SK-N-SH (cell line): ENCODE measurements at regions not wholly inside any gene's neighbourhood (a gene's known extent, or its start where the extent isn't known, plus 50 kb on each side); places are given as distances from the start of the nearest gene placed in this dataset.

Experiments used
- CTCF ChIA-PET: fragments of 300-600, 350-600 bp; formaldehyde crosslinking; extraction: SDS; loops from one replicate; lab custom pipeline; 2021; lab: Yijun Ruan, JAX
- POLR2A ChIA-PET: fragments of 350-600 bp; sonication (Branson Sonifier 250); formaldehyde crosslinking; extraction: SDS; loops from one replicate; lab custom pipeline; 2020; ENCODE audit warnings: antibody characterized with exemption, inconsistent platforms; lab: Yijun Ruan, JAX
- DNase-seq: peaks from one replicate; pipeline ENCODE4 v3.0.0; 2012
- H2AFZ ChIP-seq: fragments of 200-600 bp; sonication (generic); 2 replicates; pipeline ENCODE4 v1.8.1; 2016; ENCODE audit warnings: antibody characterized with exemption, mild to moderate bottlenecking, low read depth
- H3F3A ChIP-seq: fragments of 200-600 bp; sonication (generic); replicated peaks from 2 replicates; pipeline ENCODE3; 2016; ENCODE audit warnings: antibody characterized with exemption, mild to moderate bottlenecking; ENCODE audit not compliant: insufficient read depth
- H3K27ac ChIP-seq, 2 experiments: fragments of 200-500 bp in 1 of 2; fragments of 200-600 bp in 1 of 2; sonication (Bioruptor generic) in 1 of 2; sonication (generic), shearing (Covaris generic) in 1 of 2; 2 replicates each; pipeline versions ENCODE4 v1.5.1 to v1.6.1; 2014 to 2016; ENCODE audit warnings: low read depth in 2 of 2, inconsistent platforms in 1 of 2, low read length in 1 of 2, mild to moderate bottlenecking in 1 of 2, mixed read lengths in 1 of 2
- H3K27me3 ChIP-seq: fragments of 200-600 bp; sonication (generic), shearing (Covaris generic); 2 replicates; pipeline ENCODE4 v1.6.1; 2016; ENCODE audit warnings: mixed run types; ENCODE audit not compliant: insufficient read depth
- H3K36me3 ChIP-seq, 2 experiments: fragments of 200-500 bp in 1 of 2; fragments of 200-600 bp in 1 of 2; sonication (Bioruptor generic) in 1 of 2; sonication (generic) in 1 of 2; replicated peaks in 1 of 2; 2 replicates each; pipeline versions ENCODE3 to v1.5.1; 2014 to 2016; ENCODE audit warnings: low read length in 1 of 2, mild to moderate bottlenecking in 1 of 2; ENCODE audit not compliant: insufficient read depth in 2 of 2, control insufficient read depth in 1 of 2
- H3K4me1 ChIP-seq, 2 experiments: fragments of 200-500 bp in 1 of 2; fragments of 200-600 bp in 1 of 2; sonication (Bioruptor generic) in 1 of 2; sonication (generic), shearing (Covaris generic) in 1 of 2; 2 replicates each; pipeline versions ENCODE4 v1.5.1 to v1.6.1; 2014 to 2016; ENCODE audit warnings: low read depth in 1 of 2, low read length in 1 of 2, mixed run types in 1 of 2; ENCODE audit not compliant: insufficient read depth in 2 of 2, control insufficient read depth in 1 of 2
- H3K4me2 ChIP-seq: fragments of 200-600 bp; sonication (generic), shearing (Covaris generic); 2 replicates; pipeline ENCODE4 v1.6.1; 2017; ENCODE audit warnings: mixed run types
- H3K4me3 ChIP-seq, 2 experiments: fragments of 200-500 bp in 1 of 2; fragments of 200-600 bp in 1 of 2; sonication (Bioruptor generic) in 1 of 2; sonication (generic), shearing (Covaris generic) in 1 of 2; 2 replicates each; pipeline versions ENCODE4 v1.5.1 to v1.8.1; 2014 to 2016; ENCODE audit warnings: low read depth in 2 of 2, inconsistent platforms in 1 of 2, low read length in 1 of 2, mild to moderate bottlenecking in 1 of 2, mixed read lengths in 1 of 2, moderate library complexity in 1 of 2
- H3K79me2 ChIP-seq: fragments of 200-600 bp; sonication (generic); 2 replicates; pipeline ENCODE4 v1.8.1; 2017; ENCODE audit warnings: mild to moderate bottlenecking; ENCODE audit not compliant: insufficient read depth
- H3K9ac ChIP-seq: fragments of 200-600 bp; sonication (generic); 2 replicates; pipeline ENCODE4 v1.6.1; 2017; ENCODE audit warnings: mixed run types
- H3K9me2 ChIP-seq: fragments of 200-600 bp; sonication (generic); 2 replicates; pipeline ENCODE4 v1.6.1; 2017; ENCODE audit warnings: mixed run types
- H3K9me3 ChIP-seq: fragments of 200-600 bp; sonication (generic); 2 replicates; pipeline ENCODE4 v1.6.1; 2017; ENCODE audit warnings: mixed run types, mild to moderate bottlenecking, moderate library complexity
- H4K20me1 ChIP-seq: fragments of 200-600 bp; sonication (generic); 2 replicates; pipeline ENCODE4 v1.6.1; 2017; ENCODE audit warnings: mild to moderate bottlenecking, mixed run types; ENCODE audit not compliant: insufficient read depth
- ELF1 ChIP-seq: IDR thresholded peaks from 2 replicates; pipeline ENCODE4 v1.4.0; 2012
- EZH2phosphoT487 ChIP-seq: fragments of 200-600 bp; sonication (generic); IDR thresholded peaks from 2 replicates; pipeline ENCODE4 v1.6.1; 2017; ENCODE audit warnings: low read depth, mixed run types, mild to moderate bottlenecking, antibody characterized with exemption, moderate library complexity, borderline replicate concordance
- GABPA ChIP-seq: IDR thresholded peaks from 2 replicates; pipeline ENCODE4 v1.4.0; 2012; ENCODE audit warnings: low read depth, mild to moderate bottlenecking
- MEF2A ChIP-seq: IDR thresholded peaks from 2 replicates; pipeline ENCODE4 v1.4.0; 2012; ENCODE audit warnings: low read depth, borderline replicate concordance
- MXI1 ChIP-seq: IDR thresholded peaks from 2 replicates; pipeline ENCODE4 v1.6.1; 2012; ENCODE audit warnings: mild to moderate bottlenecking, low read depth, low read length, improper control_type of control experiment
- NFIC ChIP-seq: IDR thresholded peaks from 2 replicates; pipeline ENCODE4 v1.4.0; 2012; ENCODE audit warnings: borderline replicate concordance
- POLR2AphosphoS5 ChIP-seq: IDR thresholded peaks from 2 replicates; pipeline ENCODE4 v1.6.1; 2012; ENCODE audit warnings: low read depth, low read length
- RAD21 ChIP-seq: IDR thresholded peaks from 2 replicates; pipeline ENCODE4 v1.6.1; 2012; ENCODE audit warnings: mild to moderate bottlenecking, low read length
- RCOR1 ChIP-seq: fragments of 150-350 bp; IDR thresholded peaks from 2 replicates; pipeline ENCODE4 v1.6.1; 2017; ENCODE audit warnings: antibody characterized with exemption, low read length
- REST ChIP-seq: IDR thresholded peaks from 2 replicates; pipeline ENCODE4 v1.6.1; 2012; ENCODE audit warnings: mild to moderate bottlenecking, low read depth, low read length, moderate library complexity
- RXRA ChIP-seq: IDR thresholded peaks from 2 replicates; pipeline ENCODE4 v1.4.0; 2012; ENCODE audit warnings: low read depth, mild to moderate bottlenecking, borderline replicate concordance
- SIN3A ChIP-seq: IDR thresholded peaks from 2 replicates; pipeline ENCODE4 v1.6.1; 2012; ENCODE audit warnings: low read depth, mild to moderate bottlenecking, low read length, moderate library complexity, borderline replicate concordance
- SMC3 ChIP-seq: IDR thresholded peaks from 2 replicates; pipeline ENCODE4 v1.6.1; 2012; ENCODE audit warnings: low read depth, low read length, improper control_type of control experiment
- USF1 ChIP-seq: IDR thresholded peaks from 2 replicates; pipeline ENCODE4 v1.4.0; 2012; ENCODE audit warnings: low read depth, borderline replicate concordance
- YY1 ChIP-seq: IDR thresholded peaks from 2 replicates; pipeline ENCODE4 v1.4.0; 2012; ENCODE audit warnings: low read depth, mild to moderate bottlenecking
- ZBTB33 ChIP-seq: IDR thresholded peaks from 2 replicates; pipeline ENCODE4 v1.4.0; 2012; ENCODE audit warnings: low read depth, borderline replicate concordance
- WGBS: methylation state at CpG from one replicate; pipeline ENCODE4 v1.1.6; 2017; ENCODE audit warnings: low lambda C conversion rate; 5-methylcytosine and 5-hydroxymethylcytosine counted together
- TF ChIP-seq, protein P1 (sequence below): IDR thresholded peaks from 2 replicates; pipeline ENCODE4; 2012

DNA sequence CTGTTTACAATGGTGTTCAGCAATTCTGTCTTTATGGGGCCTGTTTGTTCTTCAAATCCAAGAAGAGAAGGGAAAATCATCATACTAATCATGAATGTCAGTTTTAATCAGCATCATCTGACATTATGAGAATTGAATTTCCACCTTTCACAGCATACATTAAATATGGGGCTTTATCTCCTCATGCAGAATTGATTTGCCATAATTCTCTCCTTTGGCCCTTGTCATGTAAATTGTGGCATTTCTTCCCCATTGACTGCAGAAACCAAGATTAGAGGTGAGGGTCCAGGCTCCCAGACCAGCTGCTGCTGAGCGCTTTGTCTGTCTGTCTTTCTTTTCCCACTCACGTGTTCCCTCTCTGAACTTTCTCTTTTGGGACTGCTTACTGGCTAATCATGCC, 232.1 kb upstream of the NAV2 start:
- TF ChIP-seq RXRA, result no peak
- no peak for TF ChIP-seq REST
- TF ChIP-seq SIN3A, result no peak
- TF ChIP-seq EZH2phosphoT487, result no peak
- no peak for TF ChIP-seq NFIC
- TF ChIP-seq YY1, result no peak
- TF ChIP-seq, protein P1, sequence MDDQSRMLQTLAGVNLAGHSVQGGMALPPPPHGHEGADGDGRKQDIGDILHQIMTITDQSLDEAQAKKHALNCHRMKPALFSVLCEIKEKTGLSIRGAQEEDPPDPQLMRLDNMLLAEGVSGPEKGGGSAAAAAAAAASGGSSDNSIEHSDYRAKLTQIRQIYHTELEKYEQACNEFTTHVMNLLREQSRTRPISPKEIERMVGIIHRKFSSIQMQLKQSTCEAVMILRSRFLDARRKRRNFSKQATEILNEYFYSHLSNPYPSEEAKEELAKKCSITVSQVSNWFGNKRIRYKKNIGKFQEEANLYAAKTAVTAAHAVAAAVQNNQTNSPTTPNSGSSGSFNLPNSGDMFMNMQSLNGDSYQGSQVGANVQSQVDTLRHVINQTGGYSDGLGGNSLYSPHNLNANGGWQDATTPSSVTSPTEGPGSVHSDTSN, result no peak
- TF ChIP-seq MXI1, result no peak
- TF ChIP-seq ZBTB33, result no peak
- TF ChIP-seq POLR2AphosphoS5, result no peak
- WGBS, result 63% methylated on average over 2 of the region's 2 CpGs
- Histone ChIP-seq H3K9me2 (no peaks in the 10 kb centered on the region), H3K4me3 (no peak overlapping the region), H2AFZ (no peak overlapping the region), H3K9ac (no peak overlapping the region), H3F3A (no peaks in the 10 kb centered on the region), H3K4me2 (no peak overlapping the region), H3K9me3 (no peaks in the 10 kb centered on the region), H3K79me2 (no peaks in the 10 kb centered on the region), H4K20me1 (no peaks in the 10 kb centered on the region), H3K4me1 (no peaks in the 10 kb centered on the region; a peak in 1 of 4 replicates), H3K36me3 (no peaks in the 10 kb centered on the region), H3K27ac (no peak overlapping the region), H3K27me3 (peaks cover 38% of the 10 kb centered on the region; the same call in 1 of the 2 replicates)
- CTCF ChIA-PET, result no interaction called here
- DNase-seq, result no peak
- POLR2A ChIA-PET, result no interaction called here

DNA sequence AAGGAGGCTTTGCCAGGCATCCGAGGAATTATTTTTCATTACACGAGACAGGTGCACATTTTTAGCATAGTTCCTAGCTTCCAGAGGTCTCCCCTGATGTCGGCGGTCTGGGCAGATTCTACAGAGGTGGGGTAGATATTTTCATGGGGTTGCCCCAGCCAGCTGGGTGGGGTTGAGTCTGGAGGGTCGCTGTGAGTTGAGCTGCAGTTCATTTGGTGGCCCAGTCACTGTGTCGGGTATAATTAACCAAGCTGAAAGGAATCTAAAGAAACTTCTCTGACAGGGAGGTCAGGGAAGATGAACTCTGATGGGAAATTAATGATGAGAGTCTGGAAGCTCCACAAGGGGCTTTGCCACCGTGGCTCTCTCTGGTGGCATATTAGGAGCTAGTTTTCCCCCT, 233.7 kb upstream of the NAV2 start:
- DNase-seq, result no peak
- Histone ChIP-seq H3F3A (no peaks in the 10 kb centered on the region), H4K20me1 (no peaks in the 10 kb centered on the region), H2AFZ (no peak overlapping the region), H3K27me3 (peaks cover 45% of the 10 kb centered on the region; the same call in 1 of the 2 replicates), H3K9me2 (no peaks in the 10 kb centered on the region), H3K4me1 (no peaks in the 10 kb centered on the region; a peak in 1 of 4 replicates), H3K9ac (no peak overlapping the region), H3K4me2 (no peak overlapping the region), H3K9me3 (no peaks in the 10 kb centered on the region), H3K4me3 (no peak overlapping the region), H3K79me2 (no peaks in the 10 kb centered on the region), H3K36me3 (no peaks in the 10 kb centered on the region), H3K27ac (no peak overlapping the region)
- 41% methylated on average over 7 of the region's 7 CpGs for WGBS
- POLR2A ChIA-PET, result interaction anchor here (0.6 kb wide), 1 partner anchor 1218 kb away, joined by 3 read pairs; no protein-coding TSS in a partner anchor
- CTCF ChIA-PET, result interaction anchor here (0.7 to 1.4 kb wide), 3 partner anchors 15 to 31 kb away, joined by 3 to 6 read pairs (median 5); no protein-coding TSS in a partner anchor
- TF ChIP-seq GABPA, result no peak
- TF ChIP-seq RCOR1, result no peak
- no peak for TF ChIP-seq MXI1
- no peak for TF ChIP-seq RAD21
- no peak for TF ChIP-seq REST
- TF ChIP-seq USF1, result no peak
- TF ChIP-seq SMC3, result no peak
- TF ChIP-seq MEF2A, result no peak
- TF ChIP-seq POLR2AphosphoS5, result no peak
- no peak for TF ChIP-seq ELF1
